MM.1S (cell line): ENCODE measurements at regions not wholly inside any gene's neighbourhood (a gene's known extent, or its start where the extent isn't known, plus 50 kb on each side); places are given as distances from the start of the nearest gene placed in this dataset.

Experiments used
- CTCF ChIP-seq: fragments of 300-600 bp; sonication (generic); IDR thresholded peaks from 2 replicates; pipeline ENCODE4 v1.5.1; 2016; ENCODE audit warnings: antibody characterized with exemption, low read length, mixed read lengths
- EZH2 ChIP-seq: fragments of 300-600 bp; sonication (generic); optimal IDR thresholded peaks from 2 replicates; pipeline ENCODE3; 2017; ENCODE audit warnings: low read depth, mild to moderate bottlenecking, antibody characterized with exemption, low read length, mixed read lengths

- TF ChIP-seq CTCF (no peak), EZH2 (no peak)
Observed at GRCh38 chr18:54702686-54703085, 111.6 kb downstream of the DYNAP start.
